Endothelial cell of umbilical vein (primary cell): ENCODE measurements at regions not wholly inside any gene's neighbourhood (a gene's known extent, or its start where the extent isn't known, plus 50 kb on each side); places are given as distances from the start of the nearest gene placed in this dataset.

Experiments used
- BruUV-seq: library from RNA; stranded (reverse); fragments of 400-500 nt; replicated peaks from 2 replicates; lab custom pipeline; 2021; lab: Mats Ljungman, UMichigan
- CTCF ChIA-PET: fragments of 300-600, 350-600 bp; sonication (Branson Sonifier 250); formaldehyde crosslinking; loops from one replicate; lab custom pipeline; 2021; ENCODE audit warnings: antibody characterized with exemption, inconsistent platforms; lab: Charles Lee
- POLR2A ChIA-PET: fragments of 300-600, 350-600 bp; sonication (Branson Sonifier 250); formaldehyde crosslinking; loops from one replicate; lab custom pipeline; 2021; ENCODE audit warnings: antibody characterized with exemption, inconsistent platforms; lab: Charles Lee
- DNase-seq: peaks from one replicate; pipeline ENCODE4 v3.0.0-alpha.2; 2011; ENCODE audit warnings: low read depth, low spot score
- FAIRE-seq: peaks from 2 replicates; lab custom pipeline; 2011; peaks lifted over from hg19 to GRCh38; lab: Jason Lieb, UNC
- H2AFZ ChIP-seq: 2 replicates; pipeline ENCODE4 v1.6.0; 2012; ENCODE audit warnings: low read depth, low read length, control low read depth, inconsistent platforms
- H3K27ac ChIP-seq: 2 replicates; pipeline ENCODE4 v1.5.1; 2011; ENCODE audit warnings: low read depth, mild to moderate bottlenecking, control low read depth, low read length, moderate library complexity; ENCODE audit not compliant: insufficient read depth
- H3K27me3 ChIP-seq, 2 experiments: 2 replicates each; pipeline versions ENCODE4 v1.6.0 to v1.6.1; 2011; ENCODE audit warnings: low read length in 2 of 2, mixed read lengths in 1 of 2; ENCODE audit not compliant: control insufficient read depth in 2 of 2, insufficient read depth in 2 of 2
- H3K36me3 ChIP-seq, 2 experiments: 2 replicates in 1 of 2; 3 replicates in 1 of 2; pipeline ENCODE4 v1.5.1; 2011; ENCODE audit warnings: low read length in 2 of 2, mild to moderate bottlenecking in 1 of 2, moderate library complexity in 1 of 2; ENCODE audit not compliant: control insufficient read depth in 2 of 2, insufficient read depth in 2 of 2; ENCODE audit errors: extremely low read depth in 1 of 2
- H3K4me1 ChIP-seq: 3 replicates; pipeline ENCODE4 v1.5.1; 2011; ENCODE audit warnings: mild to moderate bottlenecking, low read length; ENCODE audit not compliant: control insufficient read depth, insufficient read depth; ENCODE audit errors: extremely low read depth
- H3K4me2 ChIP-seq: 2 replicates; pipeline ENCODE4 v1.6.1; 2011; ENCODE audit warnings: low read length, control low read depth, mixed read lengths; ENCODE audit not compliant: insufficient read depth
- H3K4me3 ChIP-seq, 3 experiments: fragments of 200-600 bp in 1 of 3; sonication (generic), shearing (Covaris generic) in 1 of 3; replicated peaks in 1 of 3; 2 replicates each; pipeline ENCODE4 v1.5.1; 2011 to 2016; ENCODE audit warnings: control low read depth in 3 of 3, low read length in 3 of 3, mild to moderate bottlenecking in 2 of 3, inconsistent platforms in 1 of 3, low read depth in 1 of 3, moderate library complexity in 1 of 3; ENCODE audit not compliant: insufficient read depth in 1 of 3
- H3K79me2 ChIP-seq: 2 replicates; pipeline ENCODE4 v1.6.0; 2012; ENCODE audit warnings: low read length, inconsistent platforms; ENCODE audit not compliant: control insufficient read depth, insufficient read depth
- H3K9ac ChIP-seq: replicated peaks from 2 replicates; pipeline ENCODE3; 2011; ENCODE audit warnings: low read length, control low read depth; ENCODE audit not compliant: insufficient read depth; ENCODE audit errors: extremely low read depth
- H3K9me1 ChIP-seq: replicated peaks from 3 replicates; pipeline ENCODE4 v1.6.0; 2011; ENCODE audit warnings: mild to moderate bottlenecking, low read length; ENCODE audit not compliant: control insufficient read depth, insufficient read depth; ENCODE audit errors: extremely low read depth
- H3K9me3 ChIP-seq: replicated peaks from 2 replicates; pipeline ENCODE4 v1.5.1; 2012; ENCODE audit warnings: low read length, inconsistent platforms; ENCODE audit not compliant: control insufficient read depth, insufficient read depth
- H4K20me1 ChIP-seq: replicated peaks from 2 replicates; pipeline ENCODE3; 2011; ENCODE audit warnings: mild to moderate bottlenecking, low read length; ENCODE audit not compliant: control insufficient read depth, insufficient read depth; ENCODE audit errors: extremely low read depth
- CTCF ChIP-seq, 2 donors: IDR thresholded peaks; 1 replicate in 1 of 2; 2 replicates in 1 of 2; pipeline ENCODE4 v1.5.1; 2011; ENCODE audit warnings: low read length in 2 of 2, mild to moderate bottlenecking in 2 of 2, moderate library complexity in 2 of 2, control low read depth in 1 of 2, inconsistent platforms in 1 of 2, low read depth in 1 of 2; ENCODE audit not compliant: insufficient read depth in 1 of 2; ENCODE audit errors: extremely low read depth in 1 of 2
- EZH2 ChIP-seq: IDR thresholded peaks from 2 replicates; pipeline ENCODE4 v1.6.1; 2012; ENCODE audit warnings: borderline replicate concordance, low read depth, mild to moderate bottlenecking, moderate library complexity, low read length, inconsistent platforms; ENCODE audit not compliant: severe bottlenecking
- FOS ChIP-seq: IDR thresholded peaks from 2 replicates; pipeline ENCODE4 v1.6.1; 2011; ENCODE audit warnings: mild to moderate bottlenecking, low read length, moderate library complexity, borderline replicate concordance; ENCODE audit not compliant: insufficient read depth
- GATA2 ChIP-seq: IDR thresholded peaks from 2 replicates; pipeline ENCODE4 v1.7.0; 2011; ENCODE audit warnings: low read depth, mild to moderate bottlenecking, moderate library complexity, mixed read lengths, low read length; ENCODE audit not compliant: insufficient read length, insufficient read depth
- JUN ChIP-seq: IDR thresholded peaks from 2 replicates; pipeline ENCODE4 v1.6.1; 2011; ENCODE audit warnings: borderline replicate concordance, low read depth; ENCODE audit not compliant: insufficient read length, insufficient read depth
- MAX ChIP-seq: IDR thresholded peaks from 2 replicates; pipeline ENCODE4 v1.6.1; 2011; ENCODE audit not compliant: insufficient read depth, insufficient read length
- MYC ChIP-seq: IDR thresholded peaks from one replicate; pipeline ENCODE4 v1.6.1; 2011; ENCODE audit warnings: mild to moderate bottlenecking, low read depth, low read length
- POLR2A ChIP-seq: IDR thresholded peaks from 2 replicates; pipeline ENCODE4 v1.6.1; 2012; ENCODE audit warnings: low read depth, mild to moderate bottlenecking, control low read depth, low read length
- POLR2AphosphoS5 ChIP-seq: IDR thresholded peaks from 2 replicates; pipeline ENCODE4 v1.6.1; 2012; ENCODE audit warnings: low read depth, mild to moderate bottlenecking, control low read depth, low read length, moderate library complexity; ENCODE audit not compliant: insufficient read depth
- dilution Hi-C: fragments of 300-500 bp; cut with MboI; formaldehyde crosslinking; loops from one replicate; pipeline ENCODE4 v1.15.0; 2019; ENCODE audit warnings: low sequenced_read_pairs; ENCODE audit not compliant: extremely low pct_ligation_motif_present
- intact Hi-C: fragments of 100-400 bp; cut with micrococcal nuclease; formaldehyde crosslinking; loops from one replicate; pipeline ENCODE4 v1.10.0; 2022

GRCh38 chr3:162742159-162742717 lies 1245.6 kb downstream of the OTOL1 start:
- H3K4me2 ChIP-seq = no peak overlapping the region
- H3K9ac ChIP-seq = no peak overlapping the region
- BruUV-seq = no TSS peak
- ChIA-PET POLR2A (no interaction called here), CTCF (no interaction called here)
- no peaks in the 10 kb centered on the region for H3K79me2 ChIP-seq
- no peak overlapping the region for H3K4me3 ChIP-seq
- no peaks in the 10 kb centered on the region for H3K36me3 ChIP-seq
- TF ChIP-seq CTCF (IDR thresholded peaks at IDR 0.05; ENCODE audit: extremely low read depth in 1 of 2, insufficient read depth in 1 of 2, low read depth in 1 of 2, low read length in 2 of 2) (no peak), EZH2 (no peak), GATA2 (no peak), MYC (no peak), MAX (no peak), JUN (no peak), FOS (no peak), POLR2A (no peak), POLR2AphosphoS5 (no peak)
- DNase-seq (no peak), FAIRE-seq (no peak)
- no peaks in the 10 kb centered on the region for H3K4me1 ChIP-seq
- H3K9me3 ChIP-seq = no peaks in the 10 kb centered on the region
- H3K27ac ChIP-seq = no peak overlapping the region
- dilution Hi-C loops = no loop called here
- intact Hi-C loops = no loop called here
- H3K9me1 ChIP-seq = no peaks in the 10 kb centered on the region
- no peaks in the 10 kb centered on the region for H4K20me1 ChIP-seq
- no peak overlapping the region for H2AFZ ChIP-seq
- no peaks in the 10 kb centered on the region for H3K27me3 ChIP-seq
